H9 (cell line): ENCODE measurements at regions not wholly inside any gene's neighbourhood (a gene's known extent, or its start where the extent isn't known, plus 50 kb on each side); places are given as distances from the start of the nearest gene placed in this dataset.

Experiments
- DNase-seq: peaks from one replicate; pipeline ENCODE4 v3.0.0-alpha.2; 2017
- H2AFZ ChIP-seq: one replicate; pipeline ENCODE4 v1.6.1; 2013; ENCODE audit warnings: mild to moderate bottlenecking, low read length, control low read depth, moderate library complexity
- H2AK5ac ChIP-seq: 2 replicates; pipeline ENCODE4 v1.6.1; 2013; ENCODE audit warnings: low read length, control low read depth, mixed read lengths; ENCODE audit not compliant: insufficient read length
- H2BK120ac ChIP-seq: one replicate; pipeline ENCODE4 v1.6.1; 2013; ENCODE audit warnings: low read depth, mild to moderate bottlenecking, low read length, control low read depth, inconsistent platforms; ENCODE audit not compliant: poor library complexity, severe bottlenecking
- H2BK12ac ChIP-seq: 2 replicates; pipeline ENCODE4 v1.6.1; 2013; ENCODE audit warnings: low read length, control low read depth, mixed read lengths, low read depth; ENCODE audit not compliant: insufficient read length
- H2BK15ac ChIP-seq: 2 replicates; pipeline ENCODE4 v1.6.1; 2013; ENCODE audit warnings: low read depth, low read length, control low read depth
- H2BK20ac ChIP-seq: one replicate; pipeline ENCODE4 v1.6.1; 2013; ENCODE audit warnings: low read depth, mild to moderate bottlenecking, low read length, control low read depth, inconsistent platforms; ENCODE audit not compliant: poor library complexity, severe bottlenecking
- H2BK5ac ChIP-seq: 2 replicates; pipeline ENCODE4 v1.6.1; 2013; ENCODE audit warnings: low read length, control low read depth, mixed read lengths; ENCODE audit not compliant: insufficient read length
- H3K14ac ChIP-seq: 2 replicates; pipeline ENCODE4 v1.6.1; 2013; ENCODE audit warnings: low read length, control low read depth; ENCODE audit not compliant: insufficient read depth
- H3K18ac ChIP-seq: 2 replicates; pipeline ENCODE4 v1.6.1; 2013; ENCODE audit warnings: low read depth, mild to moderate bottlenecking, mixed read lengths, low read length, control low read depth; ENCODE audit not compliant: insufficient read length
- H3K23ac ChIP-seq: 2 replicates; pipeline ENCODE4 v1.6.1; 2013; ENCODE audit warnings: low read length, control low read depth, mixed read lengths, low read depth; ENCODE audit not compliant: insufficient read length
- H3K23me2 ChIP-seq: 2 replicates; pipeline ENCODE4 v1.6.1; 2013; ENCODE audit warnings: low read depth, mild to moderate bottlenecking, mixed read lengths, low read length, control low read depth; ENCODE audit not compliant: insufficient read length, poor library complexity, severe bottlenecking
- H3K27ac ChIP-seq: 2 replicates; pipeline ENCODE4 v1.5.1; 2013; ENCODE audit warnings: low read length, control low read depth, mixed read lengths, low read depth; ENCODE audit not compliant: insufficient read length
- H3K27me3 ChIP-seq: 2 replicates; pipeline ENCODE4 v1.6.1; 2013; ENCODE audit warnings: low read length, control low read depth, inconsistent platforms; ENCODE audit not compliant: insufficient read depth
- H3K4ac ChIP-seq: 2 replicates; pipeline ENCODE4 v1.6.1; 2013; ENCODE audit warnings: low read depth, mild to moderate bottlenecking, control low read depth, inconsistent platforms, low read length, moderate library complexity
- H3K4me1 ChIP-seq: 2 replicates; pipeline ENCODE4 v1.6.1; 2013; ENCODE audit warnings: low read length, control low read depth, inconsistent platforms; ENCODE audit not compliant: insufficient read depth
- H3K4me2 ChIP-seq: 2 replicates; pipeline ENCODE4 v1.6.1; 2013; ENCODE audit warnings: low read length, control low read depth, mixed read lengths; ENCODE audit not compliant: insufficient read length, insufficient read depth
- H3K56ac ChIP-seq: 2 replicates; pipeline ENCODE4 v1.6.1; 2013; ENCODE audit warnings: low read depth, mild to moderate bottlenecking, mixed read lengths, low read length, control low read depth; ENCODE audit not compliant: insufficient read length
- H3K79me1 ChIP-seq: 2 replicates; pipeline ENCODE4 v1.6.1; 2013; ENCODE audit warnings: low read depth, mild to moderate bottlenecking, moderate library complexity, low read length, control low read depth, inconsistent platforms; ENCODE audit not compliant: insufficient read depth, poor library complexity, severe bottlenecking
- H3K79me2 ChIP-seq: 2 replicates; pipeline ENCODE4 v1.6.1; 2013; ENCODE audit warnings: low read length, control low read depth, inconsistent platforms; ENCODE audit not compliant: insufficient read depth
- H3K9ac ChIP-seq: 2 replicates; pipeline ENCODE4 v1.6.1; 2013; ENCODE audit warnings: low read length, control low read depth, mixed read lengths; ENCODE audit not compliant: insufficient read length; ENCODE audit errors: extremely low read depth
- H3K9me3 ChIP-seq: one replicate; pipeline ENCODE4 v1.6.1; 2013; ENCODE audit warnings: low read depth, low read length, inconsistent platforms; ENCODE audit not compliant: control insufficient read depth
- H3T11ph ChIP-seq: one replicate; pipeline ENCODE4 v1.6.1; 2013; ENCODE audit warnings: mild to moderate bottlenecking, low read length, control low read depth, inconsistent platforms
- H4K20me1 ChIP-seq: one replicate; pipeline ENCODE4 v1.6.1; 2013; ENCODE audit not compliant: control insufficient read depth, insufficient read length, insufficient read depth
- H4K5ac ChIP-seq: 2 replicates; pipeline ENCODE4 v1.6.1; 2013; ENCODE audit warnings: low read depth, mild to moderate bottlenecking, mixed read lengths, low read length, control low read depth; ENCODE audit not compliant: insufficient read length
- H4K8ac ChIP-seq: replicated peaks from 2 replicates; pipeline ENCODE4 v1.6.1; 2013; ENCODE audit warnings: low read length, control low read depth, mixed read lengths, low read depth; ENCODE audit not compliant: insufficient read length
- H4K91ac ChIP-seq: 2 replicates; pipeline ENCODE4 v1.6.1; 2013; ENCODE audit warnings: low read depth, mild to moderate bottlenecking, moderate library complexity, mixed read lengths, low read length, control low read depth; ENCODE audit not compliant: insufficient read length
- H3K27ac Mint-ChIP-seq, 3 experiments: 2 replicates in 2 of 3; 3 replicates in 1 of 3; pipeline ENCODE4 v1.8.0; 2020 to 2021; ENCODE audit warnings: mixed read lengths in 3 of 3, mild to moderate bottlenecking in 1 of 3, moderate library complexity in 1 of 3
- H3K27me3 Mint-ChIP-seq: 2 replicates; pipeline ENCODE4 v1.8.0; 2021; ENCODE audit warnings: low read depth, mild to moderate bottlenecking, moderate library complexity, mixed read lengths
- H3K36me3 Mint-ChIP-seq, 3 experiments: 2 replicates in 2 of 3; 3 replicates in 1 of 3; pipeline ENCODE4 v1.8.0; 2020 to 2021; ENCODE audit warnings: low read depth in 3 of 3, mixed read lengths in 3 of 3; ENCODE audit not compliant: insufficient read depth in 1 of 3
- H3K4me1 Mint-ChIP-seq, 2 experiments: 2 replicates each; pipeline ENCODE4 v1.8.0; 2020; ENCODE audit warnings: mixed read lengths in 2 of 2
- H3K4me3 Mint-ChIP-seq, 2 experiments: 2 replicates in 1 of 2; 3 replicates in 1 of 2; pipeline ENCODE4 v1.8.0; 2020 to 2021; ENCODE audit warnings: mild to moderate bottlenecking in 2 of 2, mixed read lengths in 2 of 2, moderate library complexity in 1 of 2
- H3K9me3 Mint-ChIP-seq, 2 experiments: 2 replicates in 1 of 2; 3 replicates in 1 of 2; pipeline ENCODE4 v1.8.0; 2020; ENCODE audit warnings: mild to moderate bottlenecking in 2 of 2, mixed read lengths in 2 of 2, moderate library complexity in 1 of 2
- CTCF ChIP-seq: fragments of 200-600 bp; sonication (generic); conservative IDR thresholded peaks from 3 replicates; pipeline ENCODE4 v1.8.0; 2021; ENCODE audit warnings: antibody characterized with exemption, mild to moderate bottlenecking
- WGBS: extraction: QIAGEN DNeasy Blood & Tissue Kit; methylation state at CpG from one replicate; pipeline ENCODE4 v1.1.7; 2013; ENCODE audit warnings: missing lambda C conversion rate, low lambda C conversion rate, mixed read lengths; ENCODE audit not compliant: insufficient read length; ENCODE audit errors: extremely low coverage; 5-methylcytosine and 5-hydroxymethylcytosine counted together

- WGBS, result no CpG with 5 or more reads among the region's 2 CpGs
- H3K36me3 Mint-ChIP-seq, result no peaks in the 10 kb centered on the region
- Histone ChIP-seq H3K4me1 (no peaks in the 10 kb centered on the region), H3K56ac (no peak overlapping the region), H3K79me1 (no peaks in the 10 kb centered on the region), H3K4ac (no peak overlapping the region), H2BK15ac (no peak overlapping the region), H2AK5ac (no peak overlapping the region), H4K8ac (no peak overlapping the region), H2BK5ac (no peak overlapping the region), H2BK12ac (no peak overlapping the region), H3K18ac (no peak overlapping the region), H2AFZ (no peak overlapping the region), H3K4me2 (no peak overlapping the region), H3K23ac (no peak overlapping the region), H3K27ac (no peak overlapping the region), H3T11ph (no peak overlapping the region), H2BK20ac (no peak overlapping the region), H3K27me3 (no peaks in the 10 kb centered on the region), H2BK120ac (no peak overlapping the region), H4K20me1 (no peaks in the 10 kb centered on the region), H4K5ac (no peak overlapping the region), H3K9ac (no peak overlapping the region), H3K79me2 (no peaks in the 10 kb centered on the region), H3K14ac (no peak overlapping the region), H3K9me3 (no peaks in the 10 kb centered on the region), H3K23me2 (no peaks in the 10 kb centered on the region), H4K91ac (no peak overlapping the region)
- no peak overlapping the region for H3K27ac Mint-ChIP-seq
- H3K4me1 Mint-ChIP-seq, result no peaks in the 10 kb centered on the region
- H3K9me3 Mint-ChIP-seq, result no peaks in the 10 kb centered on the region; a peak in 3 of 5 replicates
- no peaks in the 10 kb centered on the region for H3K27me3 Mint-ChIP-seq
- TF ChIP-seq CTCF, result no peak
- no peak overlapping the region for H3K4me3 Mint-ChIP-seq
- DNase-seq, result no peak
Observed at GRCh38 chr2:175318542-175318941, 137.0 kb upstream of the ATP5MC3 start.
